H1 (cell line): ENCODE measurements at regions not wholly inside any gene's neighbourhood (a gene's known extent, or its start where the extent isn't known, plus 50 kb on each side); places are given as distances from the start of the nearest gene placed in this dataset.

ENCODE experiments used
- ASH2L ChIP-seq: fragments of 200-600, 300-600 bp; sonication (generic); IDR thresholded peaks from one replicate; pipeline ENCODE4 v1.7.1; 2017; ENCODE audit warnings: low read length
- CHD1 ChIP-seq: IDR thresholded peaks from 2 replicates; pipeline ENCODE4 v1.6.1; 2012; ENCODE audit warnings: low read depth, low read length, improper control_type of control experiment
- CREB1 ChIP-seq: IDR thresholded peaks from 2 replicates; pipeline ENCODE4 v1.6.1; 2012; ENCODE audit warnings: inconsistent platforms
- CTBP2 ChIP-seq: IDR thresholded peaks from 2 replicates; pipeline ENCODE4 v1.7.0; 2011; ENCODE audit warnings: borderline replicate concordance, mild to moderate bottlenecking, moderate library complexity, mixed read lengths, low read length; ENCODE audit not compliant: insufficient read depth, insufficient read length
- EP300 ChIP-seq, 2 experiments: IDR thresholded peaks; 1 replicate in 1 of 2; 2 replicates in 1 of 2; pipeline ENCODE4 v1.6.1; 2011 to 2012; ENCODE audit warnings: low read depth in 2 of 2, low read length in 2 of 2, mild to moderate bottlenecking in 2 of 2, borderline replicate concordance in 1 of 2, inconsistent platforms in 1 of 2, moderate library complexity in 1 of 2
- MAFK ChIP-seq: IDR thresholded peaks from 2 replicates; pipeline ENCODE4 v1.6.1; 2012; ENCODE audit warnings: low read depth, mild to moderate bottlenecking, improper control_type of control experiment, low read length
- NANOG ChIP-seq: IDR thresholded peaks from 2 replicates; pipeline ENCODE4 v1.6.1; 2011; ENCODE audit warnings: low read length, low read depth, mild to moderate bottlenecking, inconsistent platforms; ENCODE audit not compliant: insufficient read depth, poor library complexity, severe bottlenecking
- POLR2A ChIP-seq, 2 experiments: IDR thresholded peaks; 1 replicate in 1 of 2; 2 replicates in 1 of 2; pipeline ENCODE4 v1.6.1; 2011; ENCODE audit warnings: low read depth in 2 of 2, low read length in 2 of 2, mild to moderate bottlenecking in 2 of 2; ENCODE audit errors: control extremely low read depth in 1 of 2
- POLR2AphosphoS5 ChIP-seq: IDR thresholded peaks from 2 replicates; pipeline ENCODE4 v1.6.1; 2011; ENCODE audit warnings: low read depth, low read length
- RAD21 ChIP-seq, 2 experiments: IDR thresholded peaks in 1 of 2; conservative IDR thresholded peaks in 1 of 2; 2 replicates each; pipeline ENCODE4 v1.6.1; 2011; ENCODE audit warnings: low read depth in 2 of 2, low read length in 2 of 2, improper control_type of control experiment in 1 of 2, inconsistent platforms in 1 of 2, mild to moderate bottlenecking in 1 of 2, moderate library complexity in 1 of 2
- SP1 ChIP-seq: IDR thresholded peaks from 2 replicates; pipeline ENCODE4 v1.6.1; 2011; ENCODE audit warnings: low read depth, low read length
- SP2 ChIP-seq: IDR thresholded peaks from 2 replicates; pipeline ENCODE4 v1.6.1; 2012; ENCODE audit warnings: mild to moderate bottlenecking, low read length, inconsistent platforms
- ZNF274 ChIP-seq: IDR thresholded peaks from 2 replicates; pipeline ENCODE4 v1.7.0; 2012; ENCODE audit warnings: low read length, borderline replicate concordance; ENCODE audit errors: extremely low read depth
- TF ChIP-seq, protein P1 (sequence below), 3 experiments: IDR thresholded peaks; 1 replicate in 2 of 3; 2 replicates in 1 of 3; pipeline versions ENCODE4 v1.5.1 to v1.6.1; 2011; ENCODE audit warnings: low read length in 3 of 3, mild to moderate bottlenecking in 3 of 3, inconsistent platforms in 2 of 3, low read depth in 1 of 3, moderate library complexity in 1 of 3; ENCODE audit not compliant: insufficient read depth in 1 of 3; ENCODE audit errors: control extremely low read depth in 1 of 3

DNA sequence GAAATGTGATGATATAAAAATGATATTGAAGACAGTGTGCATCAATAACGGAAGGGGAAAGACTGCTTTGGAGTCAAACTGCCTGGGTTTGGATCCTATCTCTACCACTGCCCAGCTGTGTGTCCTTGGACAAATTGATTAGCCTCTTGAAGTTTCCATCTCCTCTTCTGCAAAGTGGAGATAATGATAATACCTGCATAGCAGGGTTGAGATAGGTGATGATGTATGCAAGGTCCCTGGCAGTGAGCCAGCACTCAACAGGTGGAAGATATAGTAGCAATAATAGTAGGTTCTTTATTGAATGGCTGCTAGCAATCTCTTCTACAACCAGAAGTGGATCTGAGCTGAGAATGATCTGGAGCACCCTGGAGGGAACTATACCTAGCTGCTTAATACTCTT is 166.7 kb downstream of the MIS18A start:
- no peak for TF ChIP-seq POLR2A (IDR thresholded peaks at IDR 0.05; ENCODE audit: control extremely low read depth in 1 of 2, low read depth in 2 of 2, low read length in 2 of 2)
- no peak for TF ChIP-seq CHD1
- TF ChIP-seq RAD21 (IDR thresholded peaks at IDR 0.05 in 1 of 2, conservative IDR thresholded peaks at IDR 0.05 in 1 of 2; ENCODE audit: low read depth in 2 of 2, low read length in 2 of 2) = no peak
- no peak for TF ChIP-seq SP2
- no peak for TF ChIP-seq MAFK
- TF ChIP-seq ASH2L = no peak
- no peak for TF ChIP-seq SP1
- TF ChIP-seq NANOG = no peak
- TF ChIP-seq, protein P1, sequence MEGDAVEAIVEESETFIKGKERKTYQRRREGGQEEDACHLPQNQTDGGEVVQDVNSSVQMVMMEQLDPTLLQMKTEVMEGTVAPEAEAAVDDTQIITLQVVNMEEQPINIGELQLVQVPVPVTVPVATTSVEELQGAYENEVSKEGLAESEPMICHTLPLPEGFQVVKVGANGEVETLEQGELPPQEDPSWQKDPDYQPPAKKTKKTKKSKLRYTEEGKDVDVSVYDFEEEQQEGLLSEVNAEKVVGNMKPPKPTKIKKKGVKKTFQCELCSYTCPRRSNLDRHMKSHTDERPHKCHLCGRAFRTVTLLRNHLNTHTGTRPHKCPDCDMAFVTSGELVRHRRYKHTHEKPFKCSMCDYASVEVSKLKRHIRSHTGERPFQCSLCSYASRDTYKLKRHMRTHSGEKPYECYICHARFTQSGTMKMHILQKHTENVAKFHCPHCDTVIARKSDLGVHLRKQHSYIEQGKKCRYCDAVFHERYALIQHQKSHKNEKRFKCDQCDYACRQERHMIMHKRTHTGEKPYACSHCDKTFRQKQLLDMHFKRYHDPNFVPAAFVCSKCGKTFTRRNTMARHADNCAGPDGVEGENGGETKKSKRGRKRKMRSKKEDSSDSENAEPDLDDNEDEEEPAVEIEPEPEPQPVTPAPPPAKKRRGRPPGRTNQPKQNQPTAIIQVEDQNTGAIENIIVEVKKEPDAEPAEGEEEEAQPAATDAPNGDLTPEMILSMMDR (IDR thresholded peaks at IDR 0.05; ENCODE audit: control extremely low read depth in 1 of 3, insufficient read depth in 1 of 3, low read depth in 1 of 3, low read length in 3 of 3) = no peak
- no peak for TF ChIP-seq ZNF274
- TF ChIP-seq POLR2AphosphoS5 = no peak
- no peak for TF ChIP-seq EP300 (IDR thresholded peaks at IDR 0.05; ENCODE audit: borderline replicate concordance in 1 of 2, low read depth in 2 of 2, low read length in 2 of 2)
- TF ChIP-seq CTBP2 = no peak
- no peak for TF ChIP-seq CREB1
